NCI-H1105 (cell line): ENCODE measurements at regions not wholly inside any gene's neighbourhood (a gene's known extent, or its start where the extent isn't known, plus 50 kb on each side); places are given as distances from the start of the nearest gene placed in this dataset.

Experiments used
- DNase-seq: peaks from one replicate; lab custom pipeline; 2025; lab: John Stamatoyannopoulos, UW

- DNase-seq: no peak
Measured at GRCh38 chr13:22311734-22312404, 641.0 kb downstream of the FGF9 start.

- DNase-seq: no peak
Measured at GRCh38 chr13:22312405-22312803, 641.5 kb downstream of the FGF9 start.

GRCh38 chr13:22316494-22317025, 645.7 kb downstream of the FGF9 start:
- no peak for DNase-seq

- DNase-seq: no peak
Measured at GRCh38 chr13:22320991-22321390, 650.1 kb downstream of the FGF9 start.

- DNase-seq: no peak
Measured at GRCh38 chr13:22325761-22326160, 654.9 kb downstream of the FGF9 start.

- DNase-seq: no peak
Measured at GRCh38 chr13:22332416-22332815, 661.5 kb downstream of the FGF9 start.

GRCh38 chr13:22336460-22336859, 665.6 kb downstream of the FGF9 start:
- DNase-seq: no peak

- DNase-seq: no peak
Measured at GRCh38 chr13:22357132-22357531, 686.3 kb downstream of the FGF9 start.

GRCh38 chr13:22369090-22369489, 698.2 kb downstream of the FGF9 start:
- DNase-seq: no peak

- no peak for DNase-seq
Measured at GRCh38 chr13:22369840-22370239, 699.0 kb downstream of the FGF9 start.

GRCh38 chr13:22372261-22372660, 701.4 kb downstream of the FGF9 start:
- no peak for DNase-seq

GRCh38 chr13:22375151-22375550, 704.3 kb downstream of the FGF9 start:
- DNase-seq: no peak

- DNase-seq: no peak
Measured at GRCh38 chr13:22387899-22388298, 717.0 kb downstream of the FGF9 start.

- no peak for DNase-seq
Measured at GRCh38 chr13:22399801-22400420, 729.0 kb downstream of the FGF9 start.

GRCh38 chr13:22402682-22403081, 731.8 kb downstream of the FGF9 start:
- DNase-seq: no peak

- no peak for DNase-seq
Measured at GRCh38 chr13:22403144-22403543, 732.3 kb downstream of the FGF9 start.

GRCh38 chr13:22405891-22406290, 735.0 kb downstream of the FGF9 start:
- DNase-seq: no peak

- DNase-seq: no peak
Measured at GRCh38 chr13:22412452-22412851, 741.6 kb downstream of the FGF9 start.

- DNase-seq: no peak
Measured at GRCh38 chr13:22422023-22422422, 751.1 kb downstream of the FGF9 start.

- no peak for DNase-seq
Measured at GRCh38 chr13:22422712-22423111, 751.8 kb downstream of the FGF9 start.

GRCh38 chr13:22423261-22423660, 752.4 kb downstream of the FGF9 start:
- DNase-seq: no peak

GRCh38 chr13:22425087-22425486, 754.2 kb downstream of the FGF9 start:
- no peak for DNase-seq

GRCh38 chr13:22427066-22427465, 753.7 kb upstream of the SGCG start:
- DNase-seq: no peak

- no peak for DNase-seq
Measured at GRCh38 chr13:22427783-22428182, 753.0 kb upstream of the SGCG start.
